Nephron progenitor cell (in vitro differentiated cells): ENCODE measurements at regions not wholly inside any gene's neighbourhood (a gene's known extent, or its start where the extent isn't known, plus 50 kb on each side); places are given as distances from the start of the nearest gene placed in this dataset.

Experiments used
- DNase-seq: peaks from one replicate; pipeline ENCODE4 v3.0.0; 2021
- H3K27ac Mint-ChIP-seq: 2 replicates; pipeline ENCODE4 v1.8.0; 2021; ENCODE audit warnings: mild to moderate bottlenecking, moderate library complexity, mixed read lengths
- H3K27me3 Mint-ChIP-seq: 2 replicates; pipeline ENCODE4 v1.8.0; 2021; ENCODE audit warnings: mild to moderate bottlenecking, low read depth, mixed read lengths; ENCODE audit not compliant: poor library complexity
- H3K36me3 Mint-ChIP-seq: 2 replicates; pipeline ENCODE4 v1.8.0; 2021; ENCODE audit warnings: low read depth, mixed read lengths
- H3K4me1 Mint-ChIP-seq: 2 replicates; pipeline ENCODE4 v1.8.0; 2021; ENCODE audit warnings: mixed read lengths
- H3K4me3 Mint-ChIP-seq: 2 replicates; pipeline ENCODE4 v1.8.0; 2021; ENCODE audit warnings: mild to moderate bottlenecking, moderate library complexity, mixed read lengths
- H3K9me3 Mint-ChIP-seq: 2 replicates; pipeline ENCODE4 v1.8.0; 2021; ENCODE audit warnings: mild to moderate bottlenecking, moderate library complexity, mixed read lengths
- CTCF ChIP-seq: fragments of 200-600 bp; sonication (generic); IDR thresholded peaks from 2 replicates; pipeline ENCODE4 v1.5.0; 2021; ENCODE audit warnings: antibody characterized with exemption

- TF ChIP-seq CTCF: no peak
- H3K27me3 Mint-ChIP-seq: no peaks in the 10 kb centered on the region
- no peak overlapping the region for H3K4me3 Mint-ChIP-seq
- H3K4me1 Mint-ChIP-seq: no peaks in the 10 kb centered on the region
- H3K9me3 Mint-ChIP-seq: no peaks in the 10 kb centered on the region
- H3K27ac Mint-ChIP-seq: peak overlapping the region; percentile 69
- no peaks in the 10 kb centered on the region for H3K36me3 Mint-ChIP-seq
- no peak for DNase-seq
Measured at GRCh38 chr10:45179691-45180090, 135.7 kb downstream of the OR13A1 start.

GRCh38 chr10:45180507-45180906 lies 134.9 kb downstream of the OR13A1 start:
- Mint-ChIP-seq H3K4me1 (no peaks in the 10 kb centered on the region), H3K27ac (no peak overlapping the region), H3K4me3 (no peak overlapping the region), H3K27me3 (no peaks in the 10 kb centered on the region), H3K9me3 (no peaks in the 10 kb centered on the region), H3K36me3 (no peaks in the 10 kb centered on the region)
- no peak for DNase-seq
- TF ChIP-seq CTCF: no peak

GRCh38 chr10:45180946-45181875 lies 134.2 kb downstream of the OR13A1 start:
- no peaks in the 10 kb centered on the region for H3K36me3 Mint-ChIP-seq

GRCh38 chr10:45183174-45183573 lies 132.2 kb downstream of the OR13A1 start:
- Mint-ChIP-seq H3K36me3 (no peaks in the 10 kb centered on the region), H3K4me1 (no peaks in the 10 kb centered on the region), H3K9me3 (no peaks in the 10 kb centered on the region), H3K27ac (no peak overlapping the region), H3K27me3 (no peaks in the 10 kb centered on the region), H3K4me3 (no peak overlapping the region)
- TF ChIP-seq CTCF: no peak
- no peak for DNase-seq

More at GRCh38 chr10:45180946-45181875, 134.2 kb downstream of the OR13A1 start:
- Mint-ChIP-seq H3K4me1 (no peaks in the 10 kb centered on the region), H3K9me3 (no peaks in the 10 kb centered on the region), H3K4me3 (no peak overlapping the region), H3K27me3 (no peaks in the 10 kb centered on the region), H3K27ac (no peak overlapping the region)
- no peak for TF ChIP-seq CTCF
- no peak for DNase-seq

- Mint-ChIP-seq H3K27me3 (no peaks in the 10 kb centered on the region), H3K4me3 (no peak overlapping the region), H3K36me3 (no peaks in the 10 kb centered on the region), H3K4me1 (peaks cover 5% of the 10 kb centered on the region), H3K9me3 (no peaks in the 10 kb centered on the region), H3K27ac (no peak overlapping the region)
- no peak for DNase-seq
- no peak for TF ChIP-seq CTCF
Measured at GRCh38 chr10:45197816-45198485, 117.5 kb downstream of the OR13A1 start.
